Stimulated activated CD8-positive, alpha-beta memory T cell treated with anti-CD3 and anti-CD28 coated beads, Interleukin-4, amount 100 ng/mL, for 1 hour (primary cell): ENCODE measurements at regions not wholly inside any gene's neighbourhood (a gene's known extent, or its start where the extent isn't known, plus 50 kb on each side); places are given as distances from the start of the nearest gene placed in this dataset.
"Not testable (repeated sequence)": the region's sequence is repeated elsewhere in the genome, so short reads cannot be mapped to it uniquely, and the experiment has no call there.

ENCODE experiments used
- DNase-seq, 2 donors: peaks; one replicate each; pipeline ENCODE4 v3.0.0-alpha.2; 2020; ENCODE audit warnings: low read depth in 2 of 2, low spot score in 1 of 2

DNA sequence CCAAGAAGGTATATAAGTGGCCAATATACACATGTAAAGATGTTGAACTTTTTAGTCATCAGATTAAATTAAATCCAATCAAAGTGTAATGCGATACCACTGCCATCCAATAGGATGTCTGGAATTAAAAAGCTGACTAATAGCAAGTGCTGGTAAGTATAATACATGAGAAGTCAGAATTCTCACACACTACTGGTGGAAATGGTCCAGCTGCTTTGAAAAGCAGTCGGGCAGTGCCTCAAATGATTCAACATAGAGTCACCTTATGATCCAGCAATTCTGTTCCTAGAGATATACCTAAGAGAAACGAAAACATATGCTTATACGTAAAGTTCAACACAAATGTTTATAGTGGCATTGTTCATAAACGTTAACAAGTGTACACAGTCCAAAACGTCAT is 124.1 kb upstream of the MYT1L start:
- DNase-seq: no peak

DNA sequence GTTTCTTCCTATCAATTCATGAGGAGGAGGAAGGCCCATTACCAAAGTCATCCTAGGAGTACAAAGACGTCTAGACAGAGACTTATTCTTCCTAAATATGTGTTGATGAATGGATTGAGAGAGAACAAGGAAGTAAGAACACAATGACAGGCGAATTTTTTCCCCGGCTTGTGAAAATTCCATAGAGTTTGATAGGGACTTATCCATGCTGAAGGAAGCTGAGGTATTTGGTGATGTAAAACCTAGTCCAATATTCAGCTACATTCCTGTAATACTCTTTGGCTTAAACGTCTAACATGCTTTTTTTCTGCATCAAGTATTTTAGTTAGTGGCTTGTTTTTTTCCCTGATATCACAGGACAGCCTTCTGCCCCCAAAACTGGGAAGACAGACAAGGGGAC is 121.9 kb upstream of the MYT1L start:
- DNase-seq: no peak

DNA sequence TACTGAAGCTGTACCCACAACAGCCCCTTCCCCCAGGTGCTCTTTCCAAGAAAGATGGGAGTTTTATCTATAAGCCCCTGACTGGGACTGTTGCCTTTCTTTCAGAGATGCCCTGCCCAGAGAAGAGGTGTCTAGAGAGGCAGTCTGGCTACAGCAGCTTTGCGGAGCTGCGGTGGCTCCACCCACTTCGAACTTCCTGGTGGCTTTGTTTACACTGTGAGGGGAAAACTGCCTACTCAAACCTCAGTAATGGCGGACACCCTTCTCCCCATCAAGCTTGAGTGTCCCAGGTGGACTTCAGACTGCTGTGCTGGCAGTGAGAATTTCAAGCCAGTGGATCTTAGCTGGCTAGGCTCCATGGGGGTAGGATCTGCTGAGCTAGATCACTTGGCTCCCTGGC is 120.2 kb upstream of the MYT1L start:
- not testable (repeated sequence) for DNase-seq

DNA sequence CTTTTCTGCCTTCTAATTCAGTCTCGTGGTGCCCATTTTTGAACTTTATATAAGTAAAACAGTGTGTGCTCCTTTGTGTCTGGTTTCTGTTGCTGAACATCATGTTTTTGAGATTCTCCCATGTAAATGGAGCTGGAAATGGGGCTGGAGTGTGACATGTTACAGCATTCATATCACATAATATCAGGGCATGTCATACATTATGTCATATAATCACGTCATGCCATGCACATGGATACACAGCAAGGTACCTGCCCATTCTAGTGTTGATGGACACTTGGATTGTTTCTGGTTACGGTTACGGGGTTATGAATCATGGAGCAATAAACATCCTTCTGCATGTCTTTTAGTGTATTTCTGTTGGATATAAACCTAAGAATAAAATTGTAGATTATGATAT is 117.1 kb upstream of the MYT1L start:
- no peak for DNase-seq

DNA sequence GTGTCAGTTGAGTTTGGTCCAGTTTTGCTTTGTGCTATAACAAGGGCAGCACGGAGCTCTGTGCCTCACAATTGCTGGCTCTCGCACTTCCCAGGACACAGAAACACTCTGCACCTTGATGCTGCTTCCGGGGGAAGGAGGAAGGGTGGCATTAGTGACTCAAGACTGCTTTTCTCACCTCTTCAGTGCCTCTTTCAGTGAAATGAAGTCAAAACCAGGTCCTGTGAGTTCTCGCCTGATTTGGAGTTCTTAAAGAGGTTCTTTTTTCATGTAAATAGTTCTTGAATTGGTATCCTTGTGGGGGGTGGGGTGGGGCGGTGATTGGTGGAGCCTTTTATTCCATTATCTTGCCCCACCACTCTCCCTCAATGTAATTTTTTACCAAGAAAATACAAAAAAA is 91.5 kb upstream of the MYT1L start:
- DNase-seq: no peak

DNA sequence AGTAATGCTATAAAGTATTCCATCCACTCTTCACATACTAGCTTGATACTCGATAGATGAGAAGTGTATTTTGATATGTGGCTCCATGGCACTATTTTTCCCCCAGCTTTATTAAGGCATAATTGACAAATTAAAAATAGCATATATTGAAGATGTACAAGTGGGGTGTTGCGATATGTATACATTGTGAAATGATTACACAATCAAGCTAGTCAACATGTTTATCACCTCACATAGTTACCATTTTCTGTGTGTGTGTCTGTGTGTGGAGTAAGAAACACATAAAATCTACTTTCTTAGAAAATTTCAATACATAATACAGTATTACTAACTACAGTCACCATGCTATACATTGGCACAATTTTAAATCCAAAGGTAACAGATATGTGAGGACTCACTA is 82.5 kb upstream of the MYT1L start:
- no peak for DNase-seq

DNA sequence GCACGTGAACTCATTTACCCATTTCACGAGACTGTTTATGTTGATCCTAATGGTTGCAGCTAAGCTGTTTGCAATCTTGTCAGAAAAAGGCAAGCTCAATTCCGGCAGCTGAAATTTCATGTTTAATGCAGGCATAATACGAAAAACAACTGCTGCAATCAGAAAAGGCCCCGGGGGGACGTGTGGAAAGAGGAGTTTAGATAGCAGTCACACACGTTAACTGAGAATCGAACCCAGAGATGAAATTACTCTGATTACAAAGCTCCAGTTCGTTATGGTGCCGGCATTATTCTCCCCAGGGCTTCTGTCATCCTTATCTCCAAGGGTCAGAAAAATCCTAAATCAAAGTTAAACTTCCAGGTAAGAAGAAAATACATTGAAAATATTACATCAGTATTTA is 79.9 kb upstream of the MYT1L start:
- no peak for DNase-seq

DNA sequence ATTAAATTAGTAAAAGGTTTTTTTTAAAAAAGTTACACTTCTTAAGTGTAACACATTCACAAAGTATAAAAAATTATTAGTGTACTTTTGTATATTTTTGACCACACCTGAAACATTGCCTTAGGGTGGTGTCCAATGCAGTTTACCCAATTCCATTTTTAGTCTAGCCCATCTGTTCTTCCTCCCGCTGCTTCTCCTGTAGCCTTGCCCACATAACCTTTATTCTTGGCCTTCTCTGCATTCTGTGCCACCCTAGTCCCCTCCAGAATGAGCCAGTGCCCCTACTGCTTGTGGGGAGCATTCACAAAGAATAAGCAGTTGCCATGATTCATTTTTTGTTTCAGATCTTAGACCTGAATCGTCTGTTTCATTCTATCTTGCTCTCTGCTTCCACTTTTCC is 78.4 kb upstream of the MYT1L start:
- DNase-seq: no peak

DNA sequence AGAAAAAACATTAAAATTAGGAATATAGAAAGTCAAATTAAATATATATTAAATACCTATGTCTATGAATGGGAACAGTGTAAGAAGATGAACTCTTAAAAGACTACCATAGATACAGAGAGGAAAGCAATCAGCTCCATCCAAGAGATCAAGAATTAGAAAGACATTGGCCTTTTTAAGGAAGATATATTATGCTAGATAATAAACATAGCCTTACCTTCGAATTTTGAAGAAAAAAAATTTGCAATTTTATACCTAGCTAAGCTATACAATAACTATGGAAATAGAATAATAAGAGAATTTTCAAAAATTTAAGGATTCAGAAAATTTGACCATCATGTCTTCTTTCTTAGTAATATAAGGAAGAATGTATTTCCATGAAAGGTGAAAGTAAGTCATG is 74.7 kb upstream of the MYT1L start:
- DNase-seq: no peak

DNA sequence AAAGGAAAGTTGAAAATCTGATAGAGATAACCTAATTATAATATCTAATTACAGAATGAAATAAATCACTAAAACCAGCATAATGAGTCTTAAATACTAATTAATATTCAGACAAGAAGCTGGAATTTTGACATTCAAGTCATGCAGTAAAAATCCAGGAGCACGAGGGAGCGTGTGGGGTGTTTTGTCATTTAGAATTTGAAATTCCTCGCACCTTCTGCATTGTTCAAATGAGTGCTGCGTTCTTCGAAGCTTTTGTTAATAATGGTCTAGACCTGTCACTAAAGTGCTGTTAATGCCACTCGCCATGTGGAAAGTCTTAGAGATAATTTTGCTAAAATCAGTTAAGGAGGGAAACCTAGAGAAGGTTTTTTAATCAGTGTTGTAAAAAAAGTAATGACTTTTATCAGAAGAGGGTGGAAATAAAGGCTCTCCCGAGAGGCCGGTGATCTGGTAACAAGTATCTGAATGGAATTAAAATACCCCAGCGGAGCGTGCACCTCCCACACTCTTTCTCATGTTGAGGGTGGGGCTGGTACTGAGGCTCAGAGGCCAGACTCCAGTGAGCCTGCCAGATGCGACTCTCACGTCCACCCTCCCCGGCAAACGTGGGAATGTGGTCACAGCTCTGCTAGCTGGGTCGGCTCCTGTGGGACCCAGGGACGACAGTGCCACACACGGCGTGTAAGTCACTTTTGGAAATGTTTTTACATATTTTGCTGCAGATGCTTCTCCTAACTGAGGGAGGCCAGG is 69.4 kb upstream of the MYT1L start:
- DNase-seq: no peak

DNA sequence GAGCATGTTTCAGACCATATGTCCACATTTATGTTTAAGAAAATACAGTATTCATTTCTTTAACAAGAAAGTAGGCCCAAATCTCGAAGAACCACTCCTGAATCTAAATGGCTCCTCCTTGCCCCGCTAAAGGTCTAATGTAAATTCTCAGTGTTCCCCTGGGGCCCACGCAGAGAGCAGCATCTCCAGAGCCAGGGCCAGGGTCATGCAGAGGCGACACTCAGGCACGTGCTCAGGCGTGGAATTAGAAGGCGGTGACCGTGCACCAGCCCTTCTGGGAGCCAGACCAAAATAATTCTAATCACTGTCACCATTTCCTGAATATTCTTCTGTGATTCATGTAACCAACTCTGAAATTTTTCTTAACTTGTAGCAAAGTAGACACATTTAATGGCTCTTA is 68.3 kb upstream of the MYT1L start:
- DNase-seq: no peak

DNA sequence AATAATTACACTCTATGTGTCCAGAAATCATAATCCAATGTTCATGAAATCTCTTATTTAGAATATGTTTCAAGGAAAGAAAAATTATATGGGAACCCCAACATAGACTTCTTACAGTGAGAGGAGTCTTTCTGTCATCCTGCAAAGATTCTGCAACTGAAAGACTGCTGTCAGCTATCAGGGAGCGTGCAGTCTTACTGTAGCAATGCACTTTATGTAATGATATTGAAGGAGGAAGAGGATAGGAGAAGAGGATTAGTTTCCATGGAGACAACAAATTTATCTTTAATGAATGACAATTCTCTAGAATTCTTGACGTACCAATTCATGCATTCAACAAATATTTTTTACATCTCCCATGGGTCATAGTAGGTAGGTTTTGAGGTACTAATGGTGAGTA is 61.3 kb upstream of the MYT1L start:
- DNase-seq: no peak

DNA sequence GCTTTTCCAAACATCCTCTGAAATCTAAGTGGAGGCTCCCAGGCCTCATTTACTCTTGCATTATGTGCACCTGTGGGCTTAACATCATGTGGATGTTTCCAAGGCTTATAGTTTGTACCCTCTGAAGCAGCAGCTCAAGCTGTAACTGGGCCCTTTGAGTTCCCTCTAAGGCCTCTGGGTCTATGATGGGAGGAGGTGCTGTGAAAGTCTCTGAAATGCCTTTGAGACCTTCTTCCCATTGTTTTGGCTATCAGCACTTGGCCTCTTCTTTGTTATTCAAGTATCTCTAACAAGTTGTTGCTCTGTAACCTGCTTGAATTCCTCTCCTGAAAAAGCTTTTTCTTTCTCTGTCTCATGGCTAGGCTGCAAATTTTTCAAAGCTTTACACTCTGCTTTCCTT is 58.1 kb upstream of the MYT1L start:
- DNase-seq: no peak
